HG03175 (cell line): ENCODE measurements at regions not wholly inside any gene's neighbourhood (a gene's known extent, or its start where the extent isn't known, plus 50 kb on each side); places are given as distances from the start of the nearest gene placed in this dataset.
A peak's percentile ranks its signal among the peaks of the same experiment; 100 is the strongest.
"Not testable (repeated sequence)": the region's sequence is repeated elsewhere in the genome, so short reads cannot be mapped to it uniquely, and the experiment has no call there.

Source experiments
- ATAC-seq: cut with Tn5 transposase; IDR thresholded peaks from one replicate; pipeline ENCODE4 v1.9.1; 2021; ENCODE audit warnings: mild to moderate bottlenecking, moderate library complexity; ENCODE audit not compliant: unreplicated experiment

DNA sequence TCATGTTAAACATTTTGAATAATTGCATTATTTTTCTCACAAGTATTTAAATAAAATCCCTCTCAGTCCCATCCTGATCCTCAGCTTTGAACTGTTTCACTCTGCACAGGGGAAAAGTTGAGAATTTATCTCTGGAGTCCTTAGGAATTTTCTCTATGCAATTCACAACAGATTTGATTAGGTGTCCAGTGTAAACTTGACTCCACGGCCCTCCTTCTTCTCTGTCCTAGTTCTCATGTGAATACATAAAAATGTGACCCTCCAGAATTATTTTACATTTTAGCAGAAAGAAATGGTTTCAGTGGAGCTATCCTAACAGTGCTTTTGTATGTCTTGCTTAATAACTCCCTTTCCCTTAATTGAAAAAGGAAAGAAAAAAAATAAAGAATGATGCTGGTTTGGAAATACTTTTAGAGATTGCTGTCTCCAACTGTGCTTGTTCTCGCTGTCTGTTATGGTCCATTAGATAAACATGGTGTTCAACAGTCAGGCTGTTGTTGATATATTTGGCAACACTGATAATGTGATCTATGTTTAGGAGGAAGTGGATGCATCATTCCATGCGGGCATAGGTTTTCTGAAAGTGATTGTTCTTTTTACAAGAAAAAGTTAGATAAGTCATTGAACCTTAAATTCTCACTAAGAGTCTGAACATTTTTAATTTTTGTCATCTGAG is 599.4 kb upstream of the CITED2 start:
- no peak for ATAC-seq

GRCh38 chr6:139972116-139972515 is 597.7 kb upstream of the CITED2 start:
- no peak for ATAC-seq

- ATAC-seq = no peak
These were observed 596.1 kb upstream of the CITED2 start for GRCh38 chr6:139970591-139970991.

GRCh38 chr6:139967497-139967896 is 593.0 kb upstream of the CITED2 start:
- ATAC-seq = no peak

DNA sequence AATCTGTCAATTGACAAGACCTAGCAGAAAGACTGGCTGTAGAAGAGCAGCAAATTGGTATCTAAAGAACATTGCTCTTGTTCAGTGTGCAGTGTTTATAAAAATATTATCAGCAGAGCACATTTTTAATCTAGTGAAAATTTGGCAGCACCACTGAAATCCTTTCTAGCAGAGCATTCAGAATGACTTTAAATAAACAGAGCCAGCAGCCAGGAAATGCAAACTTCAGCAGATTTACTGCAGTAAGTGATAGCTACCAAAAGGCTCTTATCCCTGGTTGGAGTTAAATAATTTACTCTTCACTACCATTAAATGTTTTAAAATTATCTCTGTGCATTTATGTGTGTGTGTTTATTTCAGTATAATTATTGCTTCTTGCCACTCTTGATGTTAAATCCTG is 590.9 kb upstream of the CITED2 start:
- ATAC-seq = no peak

DNA sequence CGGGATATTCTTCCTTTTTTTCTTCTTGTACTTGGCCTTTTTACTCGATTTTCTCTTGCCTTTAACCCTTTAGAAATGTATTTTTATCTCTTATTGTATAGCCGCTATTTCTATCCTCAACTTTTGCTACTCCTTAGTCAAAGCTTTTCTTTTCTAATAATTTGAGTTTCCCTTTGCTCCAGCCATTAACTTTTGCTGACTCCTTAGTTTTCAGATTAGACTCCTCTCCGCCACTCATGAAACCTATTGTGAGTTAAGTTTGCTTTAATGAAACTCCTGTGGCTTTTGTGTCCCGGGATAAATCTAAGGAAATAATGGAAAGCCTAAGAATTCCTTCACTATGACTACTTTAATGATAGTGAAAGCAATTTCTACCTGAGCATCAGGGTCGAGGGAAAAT is 590.3 kb upstream of the CITED2 start:
- no peak for ATAC-seq

- ATAC-seq = no peak
These were observed 588.4 kb upstream of the CITED2 start for GRCh38 chr6:139962654-139963347.

- no peak for ATAC-seq
These were observed 586.7 kb upstream of the CITED2 start for GRCh38 chr6:139961190-139961589.

DNA sequence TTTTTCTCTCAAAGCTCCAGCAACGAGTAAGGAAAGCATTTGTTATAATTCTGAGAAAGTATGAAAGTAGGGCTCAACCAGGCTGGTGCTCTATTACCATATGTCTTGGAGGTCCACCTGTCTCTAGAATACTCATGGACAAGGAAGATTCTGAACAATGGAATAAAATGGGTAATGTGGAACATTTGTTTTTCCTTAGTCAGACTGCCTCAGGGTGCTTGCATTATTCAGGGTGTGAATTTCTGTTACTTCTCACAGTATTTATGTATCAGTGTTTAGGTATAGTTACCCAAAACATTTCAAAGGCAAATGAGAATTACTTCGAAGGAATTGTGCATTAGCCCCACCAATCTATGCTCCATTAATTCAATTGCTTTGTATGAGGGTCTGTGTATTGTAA is 586.2 kb upstream of the CITED2 start:
- ATAC-seq = no peak

GRCh38 chr6:139955366-139956155 is 581.1 kb upstream of the CITED2 start:
- no peak for ATAC-seq

- ATAC-seq = no peak
These were observed 580.1 kb upstream of the CITED2 start for GRCh38 chr6:139954463-139955071.

DNA sequence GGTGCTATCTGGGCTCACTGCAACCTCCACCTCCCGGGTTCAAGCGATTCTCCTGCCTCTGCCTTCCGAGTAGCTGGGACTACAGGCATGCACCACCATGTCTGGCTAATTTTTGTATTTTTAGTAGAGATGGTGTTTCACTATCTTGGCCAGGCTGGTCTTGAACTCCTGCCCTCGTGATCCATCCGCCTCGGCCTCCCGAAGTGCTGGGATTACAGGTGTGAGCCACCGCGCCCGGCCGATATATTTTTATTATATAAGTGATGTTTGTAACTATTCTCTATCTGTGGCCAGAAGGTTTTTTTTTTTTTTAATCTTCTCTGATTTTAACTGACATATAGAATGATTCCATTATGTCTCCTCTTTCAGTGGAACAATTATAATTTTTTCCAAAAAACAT is 579.3 kb upstream of the CITED2 start:
- not testable (repeated sequence) for ATAC-seq

DNA sequence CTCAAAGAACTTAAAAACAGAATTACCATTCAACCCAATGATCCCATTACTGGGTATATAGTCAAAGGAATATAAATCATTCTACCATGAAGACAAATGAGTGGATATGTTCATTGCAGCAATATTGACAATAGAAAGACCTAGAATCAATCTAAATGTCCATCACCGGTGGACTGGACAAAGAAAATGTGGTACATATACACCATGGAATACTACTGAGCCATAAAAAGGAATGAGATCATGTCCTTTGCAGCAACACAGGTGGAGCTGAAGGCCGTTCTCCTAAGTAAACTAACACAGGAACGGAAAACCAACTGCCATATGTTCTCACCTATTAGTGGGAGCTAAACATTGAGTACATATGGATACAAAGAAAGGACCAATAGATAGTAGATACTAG is 576.7 kb upstream of the CITED2 start:
- ATAC-seq = no peak

DNA sequence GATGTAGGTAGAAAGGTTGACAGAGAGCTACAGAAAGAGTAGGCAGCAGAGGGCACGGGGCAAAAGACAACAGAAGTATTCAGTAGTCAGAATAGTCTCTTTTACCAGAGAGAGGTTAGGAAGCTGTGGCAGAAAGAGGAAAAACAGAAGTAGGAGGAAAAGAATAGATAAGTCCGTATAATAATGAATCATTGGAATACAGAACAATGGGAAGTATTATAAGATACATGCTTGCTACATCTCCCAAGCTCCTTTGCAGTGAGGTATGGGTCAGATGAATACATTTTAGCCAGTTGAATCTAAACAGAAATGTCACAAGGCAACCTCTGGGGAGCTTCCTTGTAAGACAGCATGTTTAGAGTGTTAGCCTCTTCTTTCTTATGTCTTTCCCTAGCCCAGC is 570.5 kb upstream of the CITED2 start:
- ATAC-seq = no peak

- no peak for ATAC-seq
These were observed 569.7 kb upstream of the CITED2 start for GRCh38 chr6:139944131-139944530.

- no peak for ATAC-seq
These were observed 568.9 kb upstream of the CITED2 start for GRCh38 chr6:139943391-139943790.

DNA sequence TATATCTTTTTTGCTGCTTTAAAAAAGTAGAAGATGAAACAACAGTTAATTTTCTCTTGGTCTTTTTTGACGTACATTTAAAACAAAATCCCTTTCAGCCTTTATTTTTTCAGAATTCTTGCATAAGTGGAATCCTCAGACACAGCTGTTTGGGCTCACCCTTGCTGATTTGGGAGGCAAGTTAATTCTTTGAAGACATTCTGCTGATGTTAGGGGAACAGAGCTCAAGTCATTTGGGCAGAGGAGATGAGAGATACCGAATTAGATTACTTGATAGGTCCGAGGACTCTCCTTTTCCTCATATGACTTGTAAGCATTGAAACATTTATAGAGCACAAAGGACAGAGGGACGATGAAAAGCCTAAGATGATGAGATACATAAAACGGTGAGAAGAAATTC is 567.9 kb upstream of the CITED2 start:
- ATAC-seq = no peak

GRCh38 chr6:139941826-139942225 is 567.4 kb upstream of the CITED2 start:
- no peak for ATAC-seq

GRCh38 chr6:139940741-139941729 is 566.6 kb upstream of the CITED2 start:
- peak; percentile 92 for ATAC-seq
